OCI-LY3 (cell line): ENCODE measurements at regions not wholly inside any gene's neighbourhood (a gene's known extent, or its start where the extent isn't known, plus 50 kb on each side); places are given as distances from the start of the nearest gene placed in this dataset.

Experiments
- EZH2phosphoT487 ChIP-seq: fragments of 200-600 bp; shearing (Covaris generic); IDR thresholded peaks from 2 replicates; pipeline ENCODE4 v1.6.1; 2018; ENCODE audit warnings: antibody characterized with exemption, mixed run types, low read depth
- TF ChIP-seq, protein P1 (sequence below): fragments of 200-600, 300-600 bp; sonication (generic); IDR thresholded peaks from 2 replicates; pipeline ENCODE4 v1.5.1; 2014; ENCODE audit warnings: antibody characterized with exemption, low read length, low read depth

DNA sequence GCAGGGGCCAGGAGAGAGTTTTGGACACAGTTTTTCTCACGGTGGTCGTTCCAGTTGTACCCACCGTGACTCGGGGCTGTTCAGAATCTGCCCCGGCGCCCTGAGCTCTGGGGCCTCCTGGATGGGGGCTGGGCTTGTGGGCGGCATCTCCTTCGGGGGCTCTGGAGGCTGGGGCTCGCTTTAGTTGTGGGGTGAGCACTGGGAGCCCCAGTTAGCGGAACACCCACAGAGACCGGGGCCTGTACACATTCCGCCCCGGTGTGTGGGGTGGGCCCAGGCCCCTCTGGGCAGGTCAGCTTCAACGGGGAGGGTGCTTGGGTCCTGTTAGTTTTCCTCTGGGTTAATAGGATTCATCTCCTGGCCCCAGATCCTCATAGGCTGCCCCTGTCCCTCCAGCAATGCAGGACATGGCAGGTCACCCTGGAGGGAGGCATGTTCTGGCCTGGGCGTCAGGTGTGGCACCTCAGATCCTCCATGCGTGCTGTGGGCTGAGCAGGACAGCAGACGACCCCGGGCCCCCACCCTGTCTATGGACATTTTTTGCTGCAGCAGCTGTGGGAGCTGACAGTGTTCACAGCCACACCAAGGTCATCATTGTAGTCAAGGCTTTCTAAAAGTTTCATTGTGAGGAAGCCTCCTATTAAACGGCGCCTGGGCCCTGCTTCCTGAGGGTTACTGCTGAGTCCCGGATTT is 393.2 kb downstream of the TMEM121 start:
- TF ChIP-seq, protein P1, sequence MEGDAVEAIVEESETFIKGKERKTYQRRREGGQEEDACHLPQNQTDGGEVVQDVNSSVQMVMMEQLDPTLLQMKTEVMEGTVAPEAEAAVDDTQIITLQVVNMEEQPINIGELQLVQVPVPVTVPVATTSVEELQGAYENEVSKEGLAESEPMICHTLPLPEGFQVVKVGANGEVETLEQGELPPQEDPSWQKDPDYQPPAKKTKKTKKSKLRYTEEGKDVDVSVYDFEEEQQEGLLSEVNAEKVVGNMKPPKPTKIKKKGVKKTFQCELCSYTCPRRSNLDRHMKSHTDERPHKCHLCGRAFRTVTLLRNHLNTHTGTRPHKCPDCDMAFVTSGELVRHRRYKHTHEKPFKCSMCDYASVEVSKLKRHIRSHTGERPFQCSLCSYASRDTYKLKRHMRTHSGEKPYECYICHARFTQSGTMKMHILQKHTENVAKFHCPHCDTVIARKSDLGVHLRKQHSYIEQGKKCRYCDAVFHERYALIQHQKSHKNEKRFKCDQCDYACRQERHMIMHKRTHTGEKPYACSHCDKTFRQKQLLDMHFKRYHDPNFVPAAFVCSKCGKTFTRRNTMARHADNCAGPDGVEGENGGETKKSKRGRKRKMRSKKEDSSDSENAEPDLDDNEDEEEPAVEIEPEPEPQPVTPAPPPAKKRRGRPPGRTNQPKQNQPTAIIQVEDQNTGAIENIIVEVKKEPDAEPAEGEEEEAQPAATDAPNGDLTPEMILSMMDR = no peak
- TF ChIP-seq EZH2phosphoT487 = no peak
